ENCODE measurements at regions not wholly inside any gene's neighbourhood (a gene's known extent, or its start where the extent isn't known, plus 50 kb on each side); places are given as distances from the start of the nearest gene placed in this dataset.

GRCh38 chr2:163982938-163983337 lies 247.1 kb upstream of the FIGN start:
- TF ChIP-seq CTCF (optimal IDR thresholded peaks at IDR 0.05 in 1 of 3, IDR thresholded peaks at IDR 0.05 in 1 of 3, conservative IDR thresholded peaks at IDR 0.05 in 1 of 3; ENCODE audit: extremely low read depth in 1 of 3, insufficient read depth in 2 of 3, low read length in 3 of 3) (no peak), EZH2 (IDR thresholded peaks at IDR 0.05; ENCODE audit: low read length) (no peak)
